Liver (tissue), 8 donors: ENCODE measurements at regions not wholly inside any gene's neighbourhood (a gene's known extent, or its start where the extent isn't known, plus 50 kb on each side); places are given as distances from the start of the nearest gene placed in this dataset.

Experiments
- DNase-seq: peaks from one replicate; pipeline ENCODE4 v3.0.0-alpha.2; 2017; ENCODE audit warnings: low spot score
- H3K27ac ChIP-seq, 2 donors: one replicate each; pipeline ENCODE4 v1.7.0; 2013; ENCODE audit warnings: inconsistent platforms in 2 of 2, low read length in 2 of 2, control low read depth in 1 of 2, low read depth in 1 of 2, mild to moderate bottlenecking in 1 of 2
- H3K27me3 ChIP-seq, 4 donors: one replicate each; pipeline versions ENCODE4 v1.6.1 to v1.7.0; 2013; ENCODE audit warnings: low read length in 3 of 4, inconsistent platforms in 1 of 4, mild to moderate bottlenecking in 1 of 4, moderate library complexity in 1 of 4; ENCODE audit not compliant: control insufficient read depth in 4 of 4, insufficient read depth in 4 of 4
- H3K36me3 ChIP-seq, 4 donors: one replicate each; pipeline versions ENCODE4 v1.6.1 to v1.7.0; 2013; ENCODE audit warnings: low read length in 3 of 4, mild to moderate bottlenecking in 3 of 4, low read depth in 1 of 4, moderate library complexity in 1 of 4; ENCODE audit not compliant: control insufficient read depth in 4 of 4, insufficient read depth in 3 of 4
- H3K4me1 ChIP-seq, 4 donors: one replicate each; pipeline versions ENCODE4 v1.6.1 to v1.7.0; 2013; ENCODE audit warnings: low read length in 3 of 4, mild to moderate bottlenecking in 3 of 4, moderate library complexity in 1 of 4; ENCODE audit not compliant: control insufficient read depth in 4 of 4, insufficient read depth in 4 of 4
- H3K4me3 ChIP-seq, 3 donors: one replicate each; pipeline versions ENCODE4 v1.6.1 to v1.7.0; 2013; ENCODE audit warnings: low read length in 3 of 3, control low read depth in 1 of 3, low read depth in 1 of 3, mild to moderate bottlenecking in 1 of 3
- H3K9ac ChIP-seq, 2 donors: one replicate each; pipeline ENCODE4 v1.7.0; 2013; ENCODE audit warnings: low read length in 2 of 2, mild to moderate bottlenecking in 2 of 2, moderate library complexity in 2 of 2, control low read depth in 1 of 2, low read depth in 1 of 2
- H3K9me3 ChIP-seq, 4 donors: one replicate each; pipeline versions ENCODE4 v1.6.1 to v1.7.0; 2013; ENCODE audit warnings: low read length in 3 of 4; ENCODE audit not compliant: control insufficient read depth in 4 of 4
- ATF3 ChIP-seq: IDR thresholded peaks from 2 replicates; pipeline ENCODE4 v1.6.1; 2016; ENCODE audit warnings: antibody characterized with exemption
- CTCF ChIP-seq: fragments of 150-350 bp; IDR thresholded peaks from 2 replicates; pipeline ENCODE4 v1.5.1; 2017; ENCODE audit warnings: improper control_type of control experiment, low read depth, low read length; ENCODE audit not compliant: missing input control
- EGR1 ChIP-seq, 2 donors: IDR thresholded peaks; 2 replicates each; pipeline ENCODE4 v1.6.1; 2016 to 2018; ENCODE audit warnings: antibody characterized with exemption in 2 of 2, low read depth in 2 of 2
- FOXA2 ChIP-seq: IDR thresholded peaks from 2 replicates; pipeline ENCODE4 v1.6.1; 2016; ENCODE audit warnings: antibody characterized with exemption
- GABPA ChIP-seq, 2 donors: IDR thresholded peaks in 1 of 2; conservative IDR thresholded peaks in 1 of 2; 2 replicates each; pipeline ENCODE4 v1.6.1; 2016; ENCODE audit warnings: antibody characterized with exemption in 2 of 2, mild to moderate bottlenecking in 1 of 2, moderate library complexity in 1 of 2
- HNF4A ChIP-seq, 2 donors: conservative IDR thresholded peaks; 2 replicates each; pipeline ENCODE4 v1.6.1; 2016; ENCODE audit warnings: antibody characterized with exemption in 2 of 2, mild to moderate bottlenecking in 2 of 2
- MAX ChIP-seq: IDR thresholded peaks from 2 replicates; pipeline ENCODE4 v1.6.1; 2016; ENCODE audit warnings: antibody characterized with exemption
- NR2F2 ChIP-seq: IDR thresholded peaks from 2 replicates; pipeline ENCODE4 v1.6.1; 2016; ENCODE audit warnings: antibody characterized with exemption
- RAD21 ChIP-seq, 2 donors: IDR thresholded peaks; 2 replicates each; pipeline ENCODE4 v1.6.1; 2016; ENCODE audit warnings: antibody characterized with exemption in 2 of 2, mild to moderate bottlenecking in 2 of 2
- REST ChIP-seq: IDR thresholded peaks from 2 replicates; pipeline ENCODE4 v1.6.1; 2016; ENCODE audit warnings: antibody characterized with exemption, mild to moderate bottlenecking
- RXRA ChIP-seq, 2 donors: IDR thresholded peaks; 2 replicates each; pipeline ENCODE4 v1.6.1; 2017 to 2018; ENCODE audit warnings: antibody characterized with exemption in 2 of 2, mild to moderate bottlenecking in 1 of 2
- SP1 ChIP-seq: IDR thresholded peaks from 2 replicates; pipeline ENCODE4 v1.6.1; 2018; ENCODE audit warnings: antibody characterized with exemption, mild to moderate bottlenecking
- YY1 ChIP-seq: IDR thresholded peaks from 2 replicates; pipeline ENCODE4 v1.6.1; 2016; ENCODE audit warnings: antibody characterized with exemption, mild to moderate bottlenecking
- ZBTB33 ChIP-seq: IDR thresholded peaks from 2 replicates; pipeline ENCODE4 v1.6.1; 2016; ENCODE audit warnings: antibody characterized with exemption
- WGBS: extraction: QIAGEN DNeasy Blood & Tissue Kit; methylation state at CpG from one replicate; pipeline ENCODE4 v1.1.7; 2013; 5-methylcytosine and 5-hydroxymethylcytosine counted together
- donor health status: healthy.
- donor health status: healthy.
- donor health status: healthy.
- donor health status: healthy.
- donor health status: healthy.

GRCh38 chr3:13722178-13722577 lies 157.7 kb downstream of the WNT7A start (continued):
- no peak for TF ChIP-seq CTCF
- TF ChIP-seq YY1 = no peak
- TF ChIP-seq RAD21 (IDR thresholded peaks at IDR 0.05) = no peak
- TF ChIP-seq MAX = no peak
- no peak for TF ChIP-seq HNF4A (conservative IDR thresholded peaks at IDR 0.05)
- no peak for TF ChIP-seq ATF3
- no peak for TF ChIP-seq NR2F2

- Histone ChIP-seq H3K27me3 (no peaks in the 10 kb centered on the region), H3K4me3 (no peak overlapping the region), H3K9me3 (peaks cover 0 to 4% (median 0%) of the 10 kb centered on the region in 4 donors), H3K4me1 (no peaks in the 10 kb centered on the region), H3K27ac (no peak overlapping the region), H3K36me3 (peaks cover 0 to 2% (median 0%) of the 10 kb centered on the region in 4 donors), H3K9ac (no peak overlapping the region)
- TF ChIP-seq GABPA (IDR thresholded peaks at IDR 0.05 in 1 of 2, conservative IDR thresholded peaks at IDR 0.05 in 1 of 2) (no peak), CTCF (no peak), SP1 (no peak), RXRA (IDR thresholded peaks at IDR 0.05) (no peak), ATF3 (no peak), ZBTB33 (no peak), FOXA2 (no peak), YY1 (no peak), REST (no peak), RAD21 (IDR thresholded peaks at IDR 0.05) (no peak), EGR1 (IDR thresholded peaks at IDR 0.05; ENCODE audit: low read depth in 2 of 2) (no peak)
- DNase-seq = peak; percentile 28
- WGBS = 77% methylated on average over 7 of the region's 7 CpGs
Measured at GRCh38 chr3:13718436-13718835, 161.4 kb downstream of the WNT7A start.
